ENCODE measurements at regions not wholly inside any gene's neighbourhood (a gene's known extent, or its start where the extent isn't known, plus 50 kb on each side); places are given as distances from the start of the nearest gene placed in this dataset.

GRCh38 chr5:54645882-54646355, 128.4 kb downstream of the SNX18 start:
- intact Hi-C loops (cut with micrococcal nuclease) = loop anchor here in 1 of 2 donors (5.0 to 10.0 kb wide), 2 partner anchors 34 to 121 kb away; no protein-coding TSS in a partner anchor
- Histone ChIP-seq H3K9me3 (replicated peaks in 1 of 2; ENCODE audit: control insufficient read depth in 1 of 2, insufficient read depth in 1 of 2, low read length in 2 of 2) (no peaks in the 10 kb centered on the region), H3K4me1 (ENCODE audit: control insufficient read depth in 1 of 2, insufficient read depth in 2 of 2, low read length in 2 of 2) (peaks cover 42 to 43% of the 10 kb centered on the region in 2 donors), H4K20me1 (ENCODE audit: insufficient read depth, low read length) (no peaks in the 10 kb centered on the region), H3K4me2 (replicated peaks; ENCODE audit: extremely low read depth, low read length, poor library complexity, severe bottlenecking) (peak overlapping the region; percentile 71), H3K4me3 (replicated peaks in 1 of 3; ENCODE audit: low read depth in 2 of 3, low read length in 3 of 3) (peak overlapping the region in 2 of 3 experiments; percentile 12 to 64), H3K9ac (ENCODE audit: insufficient read depth, low read length, poor library complexity, severe bottlenecking) (peak overlapping the region; percentile 65), H3K27ac (ENCODE audit: low read depth in 1 of 2, low read length in 2 of 2) (peak overlapping the region; percentile 87 to 97), H3K36me3 (replicated peaks in 1 of 2; ENCODE audit: control insufficient read depth in 1 of 2, insufficient read depth in 2 of 2, low read length in 2 of 2) (no peaks in the 10 kb centered on the region), H3K27me3 (ENCODE audit: control insufficient read depth in 2 of 2, insufficient read depth in 2 of 2, low read length in 2 of 2) (no peaks in the 10 kb centered on the region), H2AFZ (ENCODE audit: insufficient read depth, low read depth, low read length, poor library complexity, severe bottlenecking) (peak overlapping the region; percentile 52), H3K79me2 (ENCODE audit: insufficient read depth, low read length) (no peaks in the 10 kb centered on the region)
- TF ChIP-seq CTCF (IDR thresholded peaks at IDR 0.05) = no peak
- H3K4me3 Mint-ChIP-seq = peak overlapping the region; percentile 71 to 87
- peaks cover 0 to 2% (median 0%) of the 10 kb centered on the region in 3 donors for H3K27me3 Mint-ChIP-seq (ENCODE audit: low read depth in 3 of 3)
- H3K4me1 Mint-ChIP-seq = peaks cover 49% of the 10 kb centered on the region
- no CpG with 5 or more reads among the region's 2 CpGs for WGBS (ENCODE audit: insufficient coverage)
- H3K27ac Mint-ChIP-seq = peak overlapping the region; percentile 96 to 99 (median 97)
- no peak for DNase-seq
- peaks cover 0 to 4% (median 0%) of the 10 kb centered on the region in 7 donors for H3K9me3 Mint-ChIP-seq
- H3K36me3 Mint-ChIP-seq = peaks cover 2 to 9% of the 10 kb centered on the region in 2 donors

GRCh38 chr5:54644226-54644625, 126.7 kb downstream of the SNX18 start:
- no peaks in the 10 kb centered on the region for H3K79me2 ChIP-seq (ENCODE audit: insufficient read depth, low read length)
- peak in 1 of 3 donors; percentile 44 for DNase-seq
- intact Hi-C loops (cut with micrococcal nuclease) = loop anchor here in 1 of 2 donors (10.0 kb wide), 1 partner anchor 119 kb away; no protein-coding TSS in a partner anchor
- peak overlapping the region in 1 of 2 donors; percentile 97 for H3K27ac ChIP-seq (ENCODE audit: low read depth in 1 of 2, low read length in 2 of 2)
- peaks cover 42 to 46% of the 10 kb centered on the region in 2 donors for H3K4me1 ChIP-seq (ENCODE audit: control insufficient read depth in 1 of 2, insufficient read depth in 2 of 2, low read length in 2 of 2)
- H3K9ac ChIP-seq (ENCODE audit: insufficient read depth, low read length, poor library complexity, severe bottlenecking) = no peak overlapping the region
- WGBS (ENCODE audit: insufficient coverage) = 100% methylated on average over 2 of the region's 4 CpGs
- H3K4me3 ChIP-seq (replicated peaks in 1 of 3; ENCODE audit: low read depth in 2 of 3, low read length in 3 of 3) = no peak overlapping the region
- Mint-ChIP-seq H3K9me3 (peaks cover 0 to 4% (median 0%) of the 10 kb centered on the region in 7 donors), H3K36me3 (peaks cover 2 to 9% of the 10 kb centered on the region in 2 donors), H3K27me3 (ENCODE audit: low read depth in 3 of 3) (peaks cover 0 to 2% (median 0%) of the 10 kb centered on the region in 3 donors), H3K4me3 (no peak overlapping the region), H3K27ac (peak overlapping the region in 3 of 7 donors; percentile 7 to 54 (median 32)), H3K4me1 (peaks cover 54% of the 10 kb centered on the region)
- H3K4me2 ChIP-seq (replicated peaks; ENCODE audit: extremely low read depth, low read length, poor library complexity, severe bottlenecking) = no peak overlapping the region
- no peaks in the 10 kb centered on the region for H4K20me1 ChIP-seq (ENCODE audit: insufficient read depth, low read length)
- H3K36me3 ChIP-seq (replicated peaks in 1 of 2; ENCODE audit: control insufficient read depth in 1 of 2, insufficient read depth in 2 of 2, low read length in 2 of 2) = no peaks in the 10 kb centered on the region
- no peak for TF ChIP-seq CTCF (IDR thresholded peaks at IDR 0.05)
- H3K9me3 ChIP-seq (replicated peaks in 1 of 2; ENCODE audit: control insufficient read depth in 1 of 2, insufficient read depth in 1 of 2, low read length in 2 of 2) = no peaks in the 10 kb centered on the region
- H2AFZ ChIP-seq (ENCODE audit: insufficient read depth, low read depth, low read length, poor library complexity, severe bottlenecking) = peak overlapping the region; percentile 39
- no peaks in the 10 kb centered on the region for H3K27me3 ChIP-seq (ENCODE audit: control insufficient read depth in 2 of 2, insufficient read depth in 2 of 2, low read length in 2 of 2)
